HepG2 (cell line): ENCODE measurements at regions not wholly inside any gene's neighbourhood (a gene's known extent, or its start where the extent isn't known, plus 50 kb on each side); places are given as distances from the start of the nearest gene placed in this dataset.

ENCODE experiments used
- FOXC1 ChIP-seq: sonication (generic); formaldehyde crosslinking; IDR thresholded peaks from 2 replicates; pipeline ENCODE4 v1.8.0; 2022; ENCODE audit warnings: mild to moderate bottlenecking, missing genetic modification reagents, borderline replicate concordance
- HDAC6 ChIP-seq: fragments of 200-600 bp; sonication (generic); IDR thresholded peaks from 2 replicates; pipeline ENCODE4 v1.7.0; 2017; ENCODE audit warnings: mild to moderate bottlenecking, antibody characterized with exemption, low read length, low read depth
- JUND ChIP-seq: sonication (generic); formaldehyde crosslinking; IDR thresholded peaks from 2 replicates; pipeline ENCODE4 v1.8.0; 2022; ENCODE audit warnings: mild to moderate bottlenecking, missing genetic modification reagents
- KAT8 ChIP-seq: IDR thresholded peaks from 2 replicates; pipeline ENCODE4 v1.6.1; 2016; ENCODE audit warnings: missing genetic modification reagents, missing compliant biosample characterization
- LCORL ChIP-seq, 2 experiments: fragments of 450-650 bp in 1 of 2; sonication (generic) in 1 of 2; formaldehyde crosslinking in 1 of 2; IDR thresholded peaks; 2 replicates each; pipeline versions ENCODE4 v1.5.0 to v1.6.1; 2017 to 2020; ENCODE audit warnings: antibody characterized with exemption in 1 of 2, missing genetic modification reagents in 1 of 2
- MIXL1 ChIP-seq: IDR thresholded peaks from 2 replicates; pipeline ENCODE4 v1.6.1; 2016
- POLR2AphosphoS5 ChIP-seq: IDR thresholded peaks from 2 replicates; pipeline ENCODE4 v1.6.1; 2012; ENCODE audit warnings: low read depth, low read length
- RFX5 ChIP-seq: IDR thresholded peaks from 2 replicates; pipeline ENCODE4 v1.6.1; 2011; ENCODE audit warnings: low read depth, low read length, improper control_type of control experiment
- RXRA ChIP-seq: sonication (generic); formaldehyde crosslinking; IDR thresholded peaks from 2 replicates; pipeline ENCODE4 v1.5.1; 2020; ENCODE audit warnings: missing genetic modification reagents
- SOX5 ChIP-seq: IDR thresholded peaks from 2 replicates; pipeline ENCODE4 v1.6.1; 2016; ENCODE audit warnings: borderline replicate concordance
- SP1 ChIP-seq, 2 experiments: fragments of 450-650 bp in 1 of 2; sonication (generic) in 1 of 2; formaldehyde crosslinking in 1 of 2; IDR thresholded peaks; 2 replicates each; pipeline versions ENCODE4 v1.4.0 to v1.6.1; 2016 to 2020; ENCODE audit warnings: missing genetic modification reagents in 1 of 2
- TBX2 ChIP-seq: sonication (generic); formaldehyde crosslinking; IDR thresholded peaks from 2 replicates; pipeline ENCODE4 v1.5.0; 2020; ENCODE audit warnings: missing genetic modification reagents, mild to moderate bottlenecking, borderline replicate concordance
- TSC22D2 ChIP-seq: sonication (generic); formaldehyde crosslinking; IDR thresholded peaks from 2 replicates; pipeline ENCODE4 v1.5.1; 2020; ENCODE audit warnings: missing genetic modification reagents, mild to moderate bottlenecking, borderline replicate concordance
- ZKSCAN1 ChIP-seq: fragments of 150-350 bp; IDR thresholded peaks from 2 replicates; pipeline ENCODE4 v1.6.1; 2014; ENCODE audit warnings: low read length
- ZNF34 ChIP-seq: sonication (generic); formaldehyde crosslinking; IDR thresholded peaks from 2 replicates; pipeline ENCODE4 v1.4.0; 2020; ENCODE audit warnings: mild to moderate bottlenecking, missing genetic modification reagents, borderline replicate concordance
- ZNF501 ChIP-seq: sonication (generic); formaldehyde crosslinking; IDR thresholded peaks from 2 replicates; pipeline ENCODE4 v1.5.1; 2020; ENCODE audit warnings: mild to moderate bottlenecking, moderate library complexity, missing genetic modification reagents
- ZNF510 ChIP-seq: sonication (generic); formaldehyde crosslinking; IDR thresholded peaks from 2 replicates; pipeline ENCODE4 v1.4.0; 2020; ENCODE audit warnings: low read depth, mild to moderate bottlenecking, missing genetic modification reagents
- ZNF546 ChIP-seq: sonication (generic); formaldehyde crosslinking; conservative IDR thresholded peaks from 2 replicates; pipeline ENCODE4 v1.8.1; 2023; ENCODE audit warnings: mild to moderate bottlenecking, missing genetic modification reagents
- ZNF629 ChIP-seq: sonication (generic); formaldehyde crosslinking; conservative IDR thresholded peaks from 2 replicates; pipeline ENCODE4 v1.5.0; 2020; ENCODE audit warnings: missing genetic modification reagents
- ZNF780A ChIP-seq: sonication (generic); formaldehyde crosslinking; IDR thresholded peaks from 2 replicates; pipeline ENCODE4 v1.8.0; 2022; ENCODE audit warnings: mild to moderate bottlenecking, missing genetic modification reagents, moderate library complexity
- TF ChIP-seq, protein P1 (sequence below): sonication (generic); formaldehyde crosslinking; IDR thresholded peaks from 2 replicates; pipeline ENCODE4 v1.8.1; 2022; ENCODE audit warnings: mild to moderate bottlenecking, missing genetic modification reagents
- TF ChIP-seq, protein P2 (sequence below): IDR thresholded peaks from 2 replicates; pipeline ENCODE4 v1.6.1; 2016
- TF ChIP-seq, protein P3 (sequence below): sonication (generic); formaldehyde crosslinking; IDR thresholded peaks from 2 replicates; pipeline ENCODE4 v1.5.1; 2020; ENCODE audit warnings: mild to moderate bottlenecking, missing genetic modification reagents, moderate library complexity
- TF ChIP-seq, protein P4 (sequence below): sonication (generic); formaldehyde crosslinking; IDR thresholded peaks from 2 replicates; pipeline ENCODE4 v1.4.0; 2020; ENCODE audit warnings: missing genetic modification reagents, low read depth, mild to moderate bottlenecking, borderline replicate concordance

DNA sequence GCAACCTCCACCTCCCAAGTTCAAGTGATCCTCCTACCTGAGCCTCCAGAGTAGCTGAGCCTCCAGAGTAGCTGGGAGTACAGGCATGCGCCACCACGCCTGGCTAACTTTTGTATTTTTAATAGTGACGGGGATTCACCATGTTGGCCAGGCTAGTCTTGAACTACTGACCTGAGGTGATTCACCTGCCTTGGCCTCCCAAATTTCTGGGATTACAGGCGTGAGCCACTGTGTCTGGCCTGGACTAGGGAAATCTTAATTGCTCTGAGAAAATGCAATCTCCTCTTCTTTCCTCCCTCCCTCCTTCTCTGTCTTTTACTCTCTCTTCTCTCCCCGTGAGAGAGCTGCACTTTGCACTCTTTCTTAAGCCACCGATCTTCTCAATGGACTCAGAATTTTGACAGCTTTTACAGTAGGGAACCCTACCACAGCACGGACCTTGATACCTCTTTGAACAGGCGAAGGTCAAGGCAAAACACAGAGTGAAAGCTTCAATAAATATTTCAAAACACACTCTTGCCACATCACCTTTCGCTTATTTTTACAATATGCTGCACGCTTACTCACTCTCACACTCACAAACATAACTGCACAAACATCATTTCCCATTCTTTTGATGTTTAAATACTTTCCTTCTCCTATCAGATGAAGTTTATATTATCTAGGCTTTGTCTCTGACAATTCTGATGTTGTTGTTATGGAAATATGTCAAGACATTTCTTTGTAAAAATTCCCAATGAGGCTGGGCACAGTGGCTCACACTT is 173.4 kb upstream of the NRP1 start (continued):
- TF ChIP-seq MIXL1 (CRISPR knock-in tag), result no peak; the same call in 1 of the 2 replicates
- peak; percentile 63; the same call in 1 of the 2 replicates for TF ChIP-seq JUND (CRISPR knock-in tag)
- TF ChIP-seq POLR2AphosphoS5, result no peak
- no peak for TF ChIP-seq ZNF780A (CRISPR knock-in tag)
- TF ChIP-seq HDAC6, result no peak
- TF ChIP-seq, protein P1, sequence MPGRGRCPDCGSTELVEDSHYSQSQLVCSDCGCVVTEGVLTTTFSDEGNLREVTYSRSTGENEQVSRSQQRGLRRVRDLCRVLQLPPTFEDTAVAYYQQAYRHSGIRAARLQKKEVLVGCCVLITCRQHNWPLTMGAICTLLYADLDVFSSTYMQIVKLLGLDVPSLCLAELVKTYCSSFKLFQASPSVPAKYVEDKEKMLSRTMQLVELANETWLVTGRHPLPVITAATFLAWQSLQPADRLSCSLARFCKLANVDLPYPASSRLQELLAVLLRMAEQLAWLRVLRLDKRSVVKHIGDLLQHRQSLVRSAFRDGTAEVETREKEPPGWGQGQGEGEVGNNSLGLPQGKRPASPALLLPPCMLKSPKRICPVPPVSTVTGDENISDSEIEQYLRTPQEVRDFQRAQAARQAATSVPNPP (CRISPR knock-in tag), result no peak
- no peak for TF ChIP-seq RFX5
- TF ChIP-seq LCORL (IDR thresholded peaks at IDR 0.05), result 0 out of 2 replicates have a peak, but pooled peaks have one; percentile 14
- peak; percentile 67; the same call in 1 of the 2 replicates for TF ChIP-seq LCORL (CRISPR knock-in tag; IDR thresholded peaks at IDR 0.05)
- peak; percentile 53 for TF ChIP-seq ZNF629 (CRISPR knock-in tag)
- TF ChIP-seq TSC22D2 (CRISPR knock-in tag), result no peak
- no peak for TF ChIP-seq ZNF546 (CRISPR knock-in tag)
- peak; percentile 68 for TF ChIP-seq KAT8 (CRISPR knock-in tag)
- TF ChIP-seq TBX2 (CRISPR knock-in tag), result peak; percentile 89
- no peak for TF ChIP-seq ZKSCAN1
- TF ChIP-seq, protein P2, sequence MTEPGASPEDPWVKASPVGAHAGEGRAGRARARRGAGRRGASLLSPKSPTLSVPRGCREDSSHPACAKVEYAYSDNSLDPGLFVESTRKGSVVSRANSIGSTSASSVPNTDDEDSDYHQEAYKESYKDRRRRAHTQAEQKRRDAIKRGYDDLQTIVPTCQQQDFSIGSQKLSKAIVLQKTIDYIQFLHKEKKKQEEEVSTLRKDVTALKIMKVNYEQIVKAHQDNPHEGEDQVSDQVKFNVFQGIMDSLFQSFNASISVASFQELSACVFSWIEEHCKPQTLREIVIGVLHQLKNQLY (CRISPR knock-in tag), result peak; percentile 64; the same call in 1 of the 2 replicates
- TF ChIP-seq ZNF34, result no peak
- TF ChIP-seq, protein P3, sequence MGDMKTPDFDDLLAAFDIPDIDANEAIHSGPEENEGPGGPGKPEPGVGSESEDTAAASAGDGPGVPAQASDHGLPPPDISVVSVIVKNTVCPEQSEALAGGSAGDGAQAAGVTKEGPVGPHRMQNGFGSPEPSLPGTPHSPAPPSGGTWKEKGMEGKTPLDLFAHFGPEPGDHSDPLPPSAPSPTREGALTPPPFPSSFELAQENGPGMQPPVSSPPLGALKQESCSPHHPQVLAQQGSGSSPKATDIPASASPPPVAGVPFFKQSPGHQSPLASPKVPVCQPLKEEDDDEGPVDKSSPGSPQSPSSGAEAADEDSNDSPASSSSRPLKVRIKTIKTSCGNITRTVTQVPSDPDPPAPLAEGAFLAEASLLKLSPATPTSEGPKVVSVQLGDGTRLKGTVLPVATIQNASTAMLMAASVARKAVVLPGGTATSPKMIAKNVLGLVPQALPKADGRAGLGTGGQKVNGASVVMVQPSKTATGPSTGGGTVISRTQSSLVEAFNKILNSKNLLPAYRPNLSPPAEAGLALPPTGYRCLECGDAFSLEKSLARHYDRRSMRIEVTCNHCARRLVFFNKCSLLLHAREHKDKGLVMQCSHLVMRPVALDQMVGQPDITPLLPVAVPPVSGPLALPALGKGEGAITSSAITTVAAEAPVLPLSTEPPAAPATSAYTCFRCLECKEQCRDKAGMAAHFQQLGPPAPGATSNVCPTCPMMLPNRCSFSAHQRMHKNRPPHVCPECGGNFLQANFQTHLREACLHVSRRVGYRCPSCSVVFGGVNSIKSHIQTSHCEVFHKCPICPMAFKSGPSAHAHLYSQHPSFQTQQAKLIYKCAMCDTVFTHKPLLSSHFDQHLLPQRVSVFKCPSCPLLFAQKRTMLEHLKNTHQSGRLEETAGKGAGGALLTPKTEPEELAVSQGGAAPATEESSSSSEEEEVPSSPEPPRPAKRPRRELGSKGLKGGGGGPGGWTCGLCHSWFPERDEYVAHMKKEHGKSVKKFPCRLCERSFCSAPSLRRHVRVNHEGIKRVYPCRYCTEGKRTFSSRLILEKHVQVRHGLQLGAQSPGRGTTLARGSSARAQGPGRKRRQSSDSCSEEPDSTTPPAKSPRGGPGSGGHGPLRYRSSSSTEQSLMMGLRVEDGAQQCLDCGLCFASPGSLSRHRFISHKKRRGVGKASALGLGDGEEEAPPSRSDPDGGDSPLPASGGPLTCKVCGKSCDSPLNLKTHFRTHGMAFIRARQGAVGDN (CRISPR knock-in tag), result no peak
- peak; percentile 81; the same call in 1 of the 2 replicates for TF ChIP-seq RXRA (CRISPR knock-in tag)
- TF ChIP-seq ZNF501 (CRISPR knock-in tag), result peak; percentile 36; the same call in 1 of the 2 replicates
- TF ChIP-seq, protein P4, sequence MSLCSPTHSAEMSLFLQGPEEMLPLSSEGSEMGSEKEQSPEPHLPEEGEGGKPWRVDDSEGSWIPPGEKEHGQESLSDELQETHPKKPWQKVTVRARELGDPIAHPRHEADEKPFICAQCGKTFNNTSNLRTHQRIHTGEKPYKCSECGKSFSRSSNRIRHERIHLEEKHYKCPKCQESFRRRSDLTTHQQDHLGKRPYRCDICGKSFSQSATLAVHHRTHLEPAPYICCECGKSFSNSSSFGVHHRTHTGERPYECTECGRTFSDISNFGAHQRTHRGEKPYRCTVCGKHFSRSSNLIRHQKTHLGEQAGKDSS, result no peak
- TF ChIP-seq ZNF510 (CRISPR knock-in tag), result no peak; the same call in 1 of the 2 replicates
- no peak for TF ChIP-seq SP1 (IDR thresholded peaks at IDR 0.05)
- no peak for TF ChIP-seq SP1 (CRISPR knock-in tag; IDR thresholded peaks at IDR 0.05)
- TF ChIP-seq SOX5 (CRISPR knock-in tag), result peak; percentile 97
- no peak for TF ChIP-seq FOXC1 (CRISPR knock-in tag)
